Nucleus accumbens (tissue), 56 donors: ENCODE measurements at regions not wholly inside any gene's neighbourhood (a gene's known extent, or its start where the extent isn't known, plus 50 kb on each side); places are given as distances from the start of the nearest gene placed in this dataset.
A peak's percentile ranks its signal among the peaks of the same experiment; 100 is the strongest.

Source experiments
- DNase-seq, 56 donors: peaks; one replicate each; lab custom pipeline; 2025; lab: John Stamatoyannopoulos, UW

- DNase-seq: no peak
Observed at GRCh38 chr14:71273366-71273765, 366.1 kb downstream of the PCNX1 start.

- no peak for DNase-seq
Observed at GRCh38 chr14:71284048-71284447, 376.8 kb downstream of the PCNX1 start.

GRCh38 chr14:71286126-71286525 lies 378.9 kb downstream of the PCNX1 start:
- no peak for DNase-seq

GRCh38 chr14:71287567-71287966 lies 380.3 kb downstream of the PCNX1 start:
- DNase-seq: no peak

- no peak for DNase-seq
Observed at GRCh38 chr14:71289536-71289935, 382.3 kb downstream of the PCNX1 start.

- peak in 2 of 56 donors; percentile 4 to 5 for DNase-seq
Observed at GRCh38 chr14:71290301-71290700, 383.0 kb downstream of the PCNX1 start.

- peak in 39 of 56 donors; percentile 2 to 75 (median 25) for DNase-seq
Observed at GRCh38 chr14:71290960-71291466, 383.8 kb downstream of the PCNX1 start.

GRCh38 chr14:71296184-71296583 lies 388.9 kb downstream of the PCNX1 start:
- DNase-seq: no peak

- DNase-seq: no peak
Observed at GRCh38 chr14:71300566-71301330, 393.5 kb downstream of the PCNX1 start.

GRCh38 chr14:71301611-71302010 lies 394.4 kb downstream of the PCNX1 start:
- peak in 4 of 56 donors; percentile 3 to 14 (median 8) for DNase-seq

GRCh38 chr14:71304690-71305089 lies 397.4 kb downstream of the PCNX1 start:
- DNase-seq: no peak

- DNase-seq: peak in 21 of 56 donors; percentile 3 to 70 (median 25)
Observed at GRCh38 chr14:71308671-71309070, 401.4 kb downstream of the PCNX1 start.

- DNase-seq: no peak
Observed at GRCh38 chr14:71309756-71310155, 402.5 kb downstream of the PCNX1 start.

GRCh38 chr14:71311061-71311460 lies 403.8 kb downstream of the PCNX1 start:
- DNase-seq: no peak

GRCh38 chr14:71314717-71315116 lies 407.5 kb downstream of the PCNX1 start:
- no peak for DNase-seq

- DNase-seq: no peak
Observed at GRCh38 chr14:71317385-71318096, 410.3 kb downstream of the PCNX1 start.

GRCh38 chr14:71318097-71318459 lies 410.8 kb downstream of the PCNX1 start:
- no peak for DNase-seq

GRCh38 chr14:71319666-71320065 lies 412.4 kb downstream of the PCNX1 start:
- peak in 9 of 56 donors; percentile 4 to 57 (median 28) for DNase-seq

- peak; percentile 53 to 99 (median 94) for DNase-seq
Observed at GRCh38 chr14:71320107-71320733, 413.0 kb downstream of the PCNX1 start, which contains the start of gene SIPA1L1. Gene SIPA1L1 (plus strand): TSS chr14:71320476.

GRCh38 chr14:71320734-71321573 lies 413.7 kb downstream of the PCNX1 start:
- peak in 47 of 56 donors; percentile 7 to 82 (median 62) for DNase-seq
